PC-9 (cell line): ENCODE measurements at regions not wholly inside any gene's neighbourhood (a gene's known extent, or its start where the extent isn't known, plus 50 kb on each side); places are given as distances from the start of the nearest gene placed in this dataset.

Source experiments
- BruUV-seq: library from RNA; stranded (reverse); fragments of 400-500 nt; replicated peaks from 2 replicates; lab custom pipeline; 2021; lab: Mats Ljungman, UMichigan
- CTCF ChIA-PET: fragments of 300-600 bp; sonication (Branson Sonifier 250); formaldehyde crosslinking; loops from one replicate; lab custom pipeline; 2022; ENCODE audit warnings: antibody characterized with exemption; lab: Charles Lee
- POLR2A ChIA-PET: fragments of 300-600 bp; sonication (Branson Sonifier 250); formaldehyde crosslinking; loops from one replicate; lab custom pipeline; 2022; ENCODE audit warnings: antibody characterized with exemption; ENCODE audit not compliant: unreplicated experiment; lab: Charles Lee
- DNase-seq, 2 experiments: peaks; one replicate each; pipeline versions ENCODE4 v3.0.0 to v3.0.0-alpha.2; 2015 to 2022; ENCODE audit warnings: mixed read lengths in 1 of 2
- H2AFZ ChIP-seq: fragments of 200-600 bp; sonication (generic); 2 replicates; pipeline ENCODE4 v1.8.1; 2017; ENCODE audit warnings: antibody characterized with exemption
- H3F3A ChIP-seq: fragments of 200-600 bp; sonication (generic); 2 replicates; pipeline ENCODE4 v1.8.1; 2017; ENCODE audit warnings: antibody characterized with exemption, mild to moderate bottlenecking, low read depth; ENCODE audit not compliant: insufficient read depth
- H3K27ac ChIP-seq: fragments of 200-600 bp; sonication (generic); 2 replicates; pipeline ENCODE4 v1.6.1; 2016; ENCODE audit warnings: mixed run types
- H3K27me3 ChIP-seq: fragments of 200-600 bp; sonication (generic); 2 replicates; pipeline ENCODE4 v1.6.1; 2016; ENCODE audit warnings: low read depth, mixed run types; ENCODE audit not compliant: insufficient read depth
- H3K36me3 ChIP-seq: fragments of 200-600 bp; sonication (generic); 2 replicates; pipeline ENCODE4 v1.6.1; 2016; ENCODE audit warnings: low read depth, mixed run types
- H3K4me1 ChIP-seq: fragments of 200-600 bp; sonication (generic); replicated peaks from 2 replicates; pipeline ENCODE4 v1.6.1; 2016; ENCODE audit warnings: mixed run types; ENCODE audit not compliant: insufficient read depth
- H3K4me2 ChIP-seq: fragments of 200-600 bp; sonication (generic); 2 replicates; pipeline ENCODE4 v1.6.1; 2017; ENCODE audit warnings: mixed run types
- H3K4me3 ChIP-seq: fragments of 200-600 bp; sonication (generic); 2 replicates; pipeline ENCODE4 v1.6.1; 2016; ENCODE audit warnings: mixed run types
- H3K79me2 ChIP-seq: fragments of 200-600 bp; sonication (generic); 2 replicates; pipeline ENCODE4 v1.6.1; 2017; ENCODE audit warnings: low read depth, mixed run types
- H3K9me2 ChIP-seq: fragments of 200-600 bp; sonication (generic); 2 replicates; pipeline ENCODE4 v1.8.1; 2017; ENCODE audit warnings: mild to moderate bottlenecking; ENCODE audit not compliant: insufficient read depth
- H3K9me3 ChIP-seq: fragments of 200-600 bp; sonication (generic); 2 replicates; pipeline ENCODE4 v1.8.1; 2016; ENCODE audit warnings: low read depth; ENCODE audit not compliant: insufficient read depth
- H4K20me1 ChIP-seq: fragments of 200-600 bp; sonication (generic); 2 replicates; pipeline ENCODE4 v1.8.1; 2017; ENCODE audit not compliant: insufficient read depth
- CTCF ChIP-seq: fragments of 200-600 bp; sonication (generic); conservative IDR thresholded peaks from 2 replicates; pipeline ENCODE4 v1.6.1; 2017; ENCODE audit warnings: mixed run types, antibody characterized with exemption, mild to moderate bottlenecking, moderate library complexity
- EZH2 ChIP-seq: fragments of 200-600 bp; sonication (generic); IDR thresholded peaks from 2 replicates; pipeline ENCODE4 v1.8.0; 2017; ENCODE audit warnings: antibody characterized with exemption, low read depth
- intact Hi-C: fragments of 100-400 bp; cut with micrococcal nuclease; formaldehyde crosslinking; loops from one replicate; pipeline ENCODE4 v1.10.0; 2022; ENCODE audit not compliant: unreplicated experiment

GRCh38 chr7:94741179-94741578 is 85.2 kb upstream of the SGCE start:
- H3K79me2 ChIP-seq, result no peaks in the 10 kb centered on the region
- ChIA-PET POLR2A (no interaction called here), CTCF (no interaction called here)
- intact Hi-C loops, result no loop called here
- DNase-seq, result no peak
- H3K27me3 ChIP-seq, result no peaks in the 10 kb centered on the region
- H3K4me1 ChIP-seq, result no peaks in the 10 kb centered on the region
- H3F3A ChIP-seq, result no peaks in the 10 kb centered on the region
- H4K20me1 ChIP-seq, result no peaks in the 10 kb centered on the region
- H3K9me2 ChIP-seq, result no peaks in the 10 kb centered on the region
- no peak overlapping the region for H3K27ac ChIP-seq
- no peaks in the 10 kb centered on the region for H3K9me3 ChIP-seq
- H2AFZ ChIP-seq, result no peak overlapping the region
- H3K36me3 ChIP-seq, result no peaks in the 10 kb centered on the region
- H3K4me2 ChIP-seq, result no peak overlapping the region
- BruUV-seq, result no TSS peak
- H3K4me3 ChIP-seq, result no peak overlapping the region
- TF ChIP-seq CTCF (no peak), EZH2 (no peak)

- DNase-seq, result peak in 1 of 2 experiments; percentile 76
- Histone ChIP-seq H3K9me2 (no peaks in the 10 kb centered on the region), H3K36me3 (no peaks in the 10 kb centered on the region), H3K4me2 (no peak overlapping the region), H3K4me3 (no peak overlapping the region), H3K27ac (0 out of 2 replicates have a peak overlapping the region, but pooled peaks have one; percentile 33), H4K20me1 (no peaks in the 10 kb centered on the region), H2AFZ (no peak overlapping the region), H3F3A (no peaks in the 10 kb centered on the region), H3K27me3 (no peaks in the 10 kb centered on the region), H3K9me3 (no peaks in the 10 kb centered on the region; the same call in 1 of the 2 replicates), H3K4me1 (peaks cover 13% of the 10 kb centered on the region; the same call in 1 of the 2 replicates), H3K79me2 (no peaks in the 10 kb centered on the region)
- CTCF ChIA-PET, result interaction anchor here (0.7 to 1.1 kb wide), 2 partner anchors 51 to 448 kb away, joined by 3 to 7 read pairs; no protein-coding TSS in a partner anchor
- no peak for TF ChIP-seq CTCF
- no peak for TF ChIP-seq EZH2
- intact Hi-C loops, result loop anchor here (5.0 kb wide), 1 partner anchor 51 kb away; no protein-coding TSS in a partner anchor
- BruUV-seq, result no TSS peak
- POLR2A ChIA-PET, result no interaction called here
These were observed 92.4 kb upstream of the SGCE start for GRCh38 chr7:94748376-94748775.

GRCh38 chr7:94760446-94761100 is 104.6 kb upstream of the SGCE start:
- no peak overlapping the region for H2AFZ ChIP-seq
- peaks cover 13% of the 10 kb centered on the region; the same call in 1 of the 2 replicates for H3K4me1 ChIP-seq
- H3K4me3 ChIP-seq, result no peak overlapping the region
- H3K27ac ChIP-seq, result no peak overlapping the region
- TF ChIP-seq CTCF (no peak), EZH2 (no peak)
- H3K4me2 ChIP-seq, result no peak overlapping the region
- CTCF ChIA-PET, result no interaction called here
- H3K27me3 ChIP-seq, result no peaks in the 10 kb centered on the region
- H3K79me2 ChIP-seq, result no peaks in the 10 kb centered on the region
- no peaks in the 10 kb centered on the region for H4K20me1 ChIP-seq
- intact Hi-C loops, result no loop called here
- POLR2A ChIA-PET, result interaction anchor here (0.6 kb wide), 1 partner anchor 527 kb away, joined by 3 read pairs; no protein-coding TSS in a partner anchor
- no peaks in the 10 kb centered on the region for H3K9me2 ChIP-seq
- peaks cover 12% of the 10 kb centered on the region; the same call in 1 of the 2 replicates for H3F3A ChIP-seq
- no TSS peak for BruUV-seq
- no peaks in the 10 kb centered on the region; the same call in 1 of the 2 replicates for H3K9me3 ChIP-seq
- H3K36me3 ChIP-seq, result no peaks in the 10 kb centered on the region
- DNase-seq, result no peak
